ENCODE measurements at regions not wholly inside any gene's neighbourhood (a gene's known extent, or its start where the extent isn't known, plus 50 kb on each side); places are given as distances from the start of the nearest gene placed in this dataset.

DNA sequence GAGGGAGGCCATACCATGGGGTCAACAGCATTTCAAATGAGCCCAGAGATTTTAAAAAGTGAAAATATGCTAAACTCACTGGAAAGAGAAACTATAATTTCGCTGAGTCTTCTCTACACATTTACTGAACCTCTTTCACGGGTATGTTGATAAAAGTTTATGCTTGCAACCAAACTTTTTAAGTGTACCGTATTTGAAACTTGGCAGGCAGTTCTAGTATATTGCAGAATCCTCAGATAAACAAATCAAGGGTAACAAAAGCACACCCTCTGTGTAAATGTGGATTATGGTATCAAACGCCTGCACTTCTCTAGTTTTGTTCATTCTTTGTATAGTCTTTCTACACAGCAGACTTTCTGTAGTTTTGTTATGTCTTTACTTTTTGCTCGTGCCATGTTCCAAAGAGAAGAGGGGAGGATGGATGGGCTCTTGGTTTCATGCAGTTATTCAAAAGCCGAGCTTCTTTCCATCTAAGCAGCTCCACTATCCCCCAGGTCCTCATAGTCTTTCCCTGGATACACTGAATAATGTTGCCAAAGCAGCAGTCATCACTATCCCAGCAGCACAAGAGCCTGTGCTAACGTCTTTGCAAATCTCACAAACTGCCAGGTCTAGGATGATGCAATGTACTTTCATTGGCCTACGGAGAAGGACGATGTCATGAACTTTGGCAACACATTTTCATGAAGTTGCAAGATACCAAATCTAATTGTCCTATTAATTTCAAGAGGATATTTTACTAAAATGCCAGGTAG lies 131.2 kb downstream of the MPP7 start:
- no peak for DNase-seq (ENCODE audit: low read depth)
- TF ChIP-seq, protein P1, sequence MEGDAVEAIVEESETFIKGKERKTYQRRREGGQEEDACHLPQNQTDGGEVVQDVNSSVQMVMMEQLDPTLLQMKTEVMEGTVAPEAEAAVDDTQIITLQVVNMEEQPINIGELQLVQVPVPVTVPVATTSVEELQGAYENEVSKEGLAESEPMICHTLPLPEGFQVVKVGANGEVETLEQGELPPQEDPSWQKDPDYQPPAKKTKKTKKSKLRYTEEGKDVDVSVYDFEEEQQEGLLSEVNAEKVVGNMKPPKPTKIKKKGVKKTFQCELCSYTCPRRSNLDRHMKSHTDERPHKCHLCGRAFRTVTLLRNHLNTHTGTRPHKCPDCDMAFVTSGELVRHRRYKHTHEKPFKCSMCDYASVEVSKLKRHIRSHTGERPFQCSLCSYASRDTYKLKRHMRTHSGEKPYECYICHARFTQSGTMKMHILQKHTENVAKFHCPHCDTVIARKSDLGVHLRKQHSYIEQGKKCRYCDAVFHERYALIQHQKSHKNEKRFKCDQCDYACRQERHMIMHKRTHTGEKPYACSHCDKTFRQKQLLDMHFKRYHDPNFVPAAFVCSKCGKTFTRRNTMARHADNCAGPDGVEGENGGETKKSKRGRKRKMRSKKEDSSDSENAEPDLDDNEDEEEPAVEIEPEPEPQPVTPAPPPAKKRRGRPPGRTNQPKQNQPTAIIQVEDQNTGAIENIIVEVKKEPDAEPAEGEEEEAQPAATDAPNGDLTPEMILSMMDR (IDR thresholded peaks at IDR 0.05; ENCODE audit: insufficient read depth, low read depth, low read length, missing control alignments) = no peak
- H3K4me3 ChIP-seq (ENCODE audit: low read depth, low read length) = no peak overlapping the region

DNA sequence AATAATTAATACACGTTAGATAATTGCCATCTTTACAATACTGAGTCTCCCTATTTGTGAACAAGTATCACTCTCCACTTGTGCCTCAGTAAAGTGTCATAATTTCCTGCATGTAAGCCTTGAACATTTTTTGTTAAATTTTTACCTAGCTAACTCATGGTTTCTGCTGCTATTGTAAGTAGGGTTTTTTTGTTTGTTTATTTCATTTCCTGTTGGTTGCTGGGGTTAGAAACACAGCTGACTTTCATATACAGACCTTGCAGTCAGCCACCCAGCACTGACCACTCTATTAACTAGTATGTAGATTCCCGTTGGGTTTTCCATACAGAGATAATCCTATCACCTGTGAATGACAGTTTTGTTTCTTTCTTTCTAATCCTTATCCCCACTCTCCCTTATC lies 133.3 kb downstream of the MPP7 start:
- H3K4me3 ChIP-seq (ENCODE audit: low read depth, low read length) = no peak overlapping the region
- DNase-seq (ENCODE audit: low read depth) = peak; percentile 5
- TF ChIP-seq, protein P1 (IDR thresholded peaks at IDR 0.05; ENCODE audit: insufficient read depth, low read depth, low read length, missing control alignments) = no peak

DNA sequence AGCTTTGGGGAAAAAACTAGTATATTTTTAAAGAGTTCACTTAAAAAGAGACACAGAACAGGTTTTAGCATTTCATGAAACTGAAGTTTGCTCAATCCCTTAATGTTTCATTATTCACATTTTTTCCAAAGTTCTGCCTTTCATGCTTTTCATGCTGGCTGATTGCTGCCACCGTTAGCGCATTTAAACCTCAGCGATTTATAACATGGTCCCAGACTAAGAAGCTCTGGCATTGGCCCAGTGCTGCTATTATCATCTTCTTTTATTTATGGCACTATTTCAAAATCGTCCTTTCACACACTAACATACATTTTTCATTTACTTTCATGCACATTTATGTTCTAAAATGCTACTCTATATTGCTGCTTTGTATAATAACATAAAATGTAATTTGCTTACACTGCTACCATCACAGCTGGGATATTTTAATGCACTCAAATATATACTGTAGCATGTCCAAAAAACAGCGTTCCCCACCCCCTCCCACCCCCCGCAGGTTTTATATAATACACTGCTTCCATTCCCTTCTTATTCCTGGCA lies 141.9 kb downstream of the MPP7 start:
- TF ChIP-seq, protein P1 (IDR thresholded peaks at IDR 0.05; ENCODE audit: insufficient read depth, low read depth, low read length, missing control alignments) = no peak
- DNase-seq (ENCODE audit: low read depth) = no peak
- no peak overlapping the region for H3K4me3 ChIP-seq (ENCODE audit: low read depth, low read length)

DNA sequence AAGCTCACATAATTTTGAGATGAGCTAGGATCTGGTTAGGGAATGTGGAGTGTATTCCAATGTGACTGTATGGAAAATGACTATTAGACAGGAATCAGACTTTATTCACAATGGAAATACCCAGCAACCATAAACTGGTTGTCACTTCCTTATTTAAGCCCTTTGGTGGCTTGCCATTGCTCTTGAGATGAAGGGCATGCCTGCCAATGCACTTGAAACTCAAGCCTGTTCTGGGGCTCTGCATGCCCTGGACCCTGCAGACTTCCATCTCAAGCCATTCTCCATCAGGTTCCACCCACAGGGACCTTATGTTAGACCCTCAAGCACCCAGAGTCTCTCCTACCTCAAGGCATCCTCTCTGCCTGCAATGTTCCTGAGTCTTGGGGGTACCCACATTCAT lies 145.5 kb downstream of the MPP7 start:
- TF ChIP-seq, protein P1 (IDR thresholded peaks at IDR 0.05; ENCODE audit: insufficient read depth, low read depth, low read length, missing control alignments) = no peak
- no peak overlapping the region for H3K4me3 ChIP-seq (ENCODE audit: low read depth, low read length)
- no peak for DNase-seq (ENCODE audit: low read depth)

DNA sequence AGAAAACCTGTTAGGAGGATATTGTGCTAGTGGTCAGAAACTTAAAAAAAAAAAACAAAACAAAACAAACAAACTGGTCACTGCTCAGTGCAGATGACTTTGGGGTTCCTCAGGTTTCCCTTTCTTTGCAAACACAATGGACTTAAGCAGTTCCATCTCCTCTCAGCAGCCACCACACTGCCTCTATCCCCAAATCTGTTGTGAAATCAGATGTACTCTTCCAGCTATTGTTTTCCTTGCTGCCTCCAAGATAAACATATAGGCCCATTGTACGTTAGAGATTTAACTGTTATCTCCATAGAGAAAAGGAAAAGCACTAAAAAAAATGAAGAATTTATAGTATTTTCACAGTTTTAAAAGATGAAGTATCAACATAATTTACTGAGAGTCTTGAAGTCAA lies 147.1 kb downstream of the MPP7 start:
- TF ChIP-seq, protein P1 (IDR thresholded peaks at IDR 0.05; ENCODE audit: insufficient read depth, low read depth, low read length, missing control alignments) = no peak
- H3K4me3 ChIP-seq (ENCODE audit: low read depth, low read length) = no peak overlapping the region
- no peak for DNase-seq (ENCODE audit: low read depth)

DNA sequence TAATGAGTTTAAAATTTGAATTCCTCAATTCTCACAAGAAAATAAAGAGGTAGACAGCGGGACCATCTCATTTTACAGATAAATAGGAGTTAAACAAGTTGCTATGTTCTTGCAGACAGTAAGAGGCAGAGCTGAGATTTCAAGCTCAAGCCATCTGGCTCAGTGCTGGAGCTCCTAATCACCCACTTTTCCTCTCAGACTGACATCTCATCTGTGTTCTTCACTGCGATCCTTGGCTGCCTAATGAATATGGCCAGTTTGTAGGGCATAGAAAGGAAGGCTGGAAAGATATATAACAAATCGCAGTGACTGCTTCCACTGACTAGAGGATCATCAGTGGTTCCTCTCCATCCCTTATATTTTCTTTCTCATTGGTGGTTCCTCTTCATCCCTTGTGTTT lies 151.2 kb downstream of the MPP7 start:
- DNase-seq (ENCODE audit: low read depth) = no peak
- TF ChIP-seq, protein P1 (IDR thresholded peaks at IDR 0.05; ENCODE audit: insufficient read depth, low read depth, low read length, missing control alignments) = no peak

DNA sequence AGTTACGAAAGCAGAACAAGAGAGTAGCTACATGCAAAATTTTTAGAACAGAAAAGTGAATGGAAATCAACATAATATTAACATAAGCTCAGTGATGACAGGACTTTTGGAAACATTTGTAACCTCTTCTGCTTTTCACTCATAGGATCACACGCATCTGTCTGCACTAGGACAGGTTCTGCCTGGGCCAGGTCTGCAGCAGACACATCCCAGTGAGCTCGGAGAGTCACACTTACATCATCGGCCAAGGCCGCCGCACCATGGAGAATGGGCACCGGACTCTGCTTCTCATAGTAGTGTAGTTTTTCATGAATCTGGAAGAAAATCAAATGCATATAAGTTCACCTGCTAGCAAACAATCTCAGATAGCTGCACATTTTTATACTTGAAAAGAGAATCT lies 150.9 kb upstream of the ODAD2 start:
- no peak for DNase-seq (ENCODE audit: low read depth)
- H3K4me3 ChIP-seq (ENCODE audit: low read depth, low read length) = no peak overlapping the region
- TF ChIP-seq, protein P1 (IDR thresholded peaks at IDR 0.05; ENCODE audit: insufficient read depth, low read depth, low read length, missing control alignments) = no peak

More for the DNA sequence above, 151.2 kb downstream of the MPP7 start:
- no peak overlapping the region for H3K4me3 ChIP-seq (ENCODE audit: low read depth, low read length)

Measured in GM12865 (cell line).